HUES6 (cell line): ENCODE measurements at regions not wholly inside any gene's neighbourhood (a gene's known extent, or its start where the extent isn't known, plus 50 kb on each side); places are given as distances from the start of the nearest gene placed in this dataset.

Experiments used
- H3K27ac ChIP-seq: 2 replicates; pipeline ENCODE4 v1.7.0; 2013; ENCODE audit warnings: low read depth, mild to moderate bottlenecking, low read length, inconsistent platforms
- H3K27me3 ChIP-seq: 2 replicates; pipeline ENCODE4 v1.6.1; 2013; ENCODE audit warnings: low read length; ENCODE audit not compliant: control insufficient read depth, insufficient read depth
- H3K36me3 ChIP-seq: 2 replicates; pipeline ENCODE4 v1.6.1; 2013; ENCODE audit warnings: low read length; ENCODE audit not compliant: control insufficient read depth, insufficient read depth
- H3K4me1 ChIP-seq: 2 replicates; pipeline ENCODE4 v1.6.1; 2013; ENCODE audit warnings: low read length; ENCODE audit not compliant: control insufficient read depth, insufficient read depth
- H3K4me3 ChIP-seq: 2 replicates; pipeline ENCODE4 v1.5.1; 2013; ENCODE audit warnings: low read depth, low read length
- H3K9ac ChIP-seq: one replicate; pipeline ENCODE4 v1.6.1; 2013; ENCODE audit warnings: mild to moderate bottlenecking, low read length
- H3K9me3 ChIP-seq: 2 replicates; pipeline ENCODE4 v1.6.1; 2013; ENCODE audit warnings: low read depth, low read length; ENCODE audit not compliant: control insufficient read depth, insufficient read depth

DNA sequence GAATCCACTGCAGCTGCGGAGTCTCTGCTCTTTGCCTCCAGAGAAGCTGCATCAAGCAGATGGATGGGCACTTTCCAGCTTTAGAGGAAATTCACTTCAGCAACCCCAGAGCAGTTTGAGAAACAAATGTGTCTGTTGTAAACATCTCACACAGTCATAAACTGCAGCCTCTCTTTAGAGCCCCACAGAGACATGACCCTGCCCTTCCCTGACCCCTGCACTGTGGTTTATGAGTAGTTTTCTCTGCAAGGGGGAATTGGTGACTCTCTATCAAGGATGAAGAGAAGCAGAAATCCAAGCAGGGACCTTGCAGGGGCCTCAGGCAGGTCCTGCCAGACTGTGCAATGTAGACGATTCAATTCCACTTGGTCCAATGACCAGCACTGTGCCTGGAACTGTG is 160.2 kb downstream of the SH2D4B start:
- Histone ChIP-seq H3K27ac (no peak overlapping the region), H3K36me3 (no peaks in the 10 kb centered on the region), H3K4me1 (peaks cover 8% of the 10 kb centered on the region), H3K4me3 (no peak overlapping the region), H3K27me3 (no peaks in the 10 kb centered on the region), H3K9ac (no peak overlapping the region), H3K9me3 (no peaks in the 10 kb centered on the region)

DNA sequence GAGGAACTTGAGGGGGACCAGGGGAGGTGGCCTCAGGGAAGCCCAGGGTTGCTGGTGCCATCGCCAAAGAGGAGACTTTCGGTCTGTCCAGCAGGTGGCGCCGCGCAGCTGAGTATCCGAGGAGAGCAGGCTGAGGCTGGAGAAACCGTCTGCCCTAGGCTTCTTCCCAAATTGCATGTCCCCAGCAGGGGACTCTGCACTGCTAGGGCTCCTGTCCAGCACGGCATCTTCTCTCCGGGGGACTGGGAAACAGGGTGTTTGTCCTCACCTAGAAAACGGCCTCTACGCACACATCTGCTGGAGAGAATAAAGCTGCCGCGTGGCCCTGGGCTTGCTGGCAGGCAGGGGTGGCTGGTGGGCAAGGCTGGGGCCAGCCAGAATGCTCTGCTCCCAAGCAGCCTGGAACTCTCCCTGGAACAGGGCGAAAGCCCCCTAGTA is 161.9 kb downstream of the SH2D4B start:
- no peak overlapping the region for H3K27ac ChIP-seq
- H3K36me3 ChIP-seq, result no peaks in the 10 kb centered on the region

DNA sequence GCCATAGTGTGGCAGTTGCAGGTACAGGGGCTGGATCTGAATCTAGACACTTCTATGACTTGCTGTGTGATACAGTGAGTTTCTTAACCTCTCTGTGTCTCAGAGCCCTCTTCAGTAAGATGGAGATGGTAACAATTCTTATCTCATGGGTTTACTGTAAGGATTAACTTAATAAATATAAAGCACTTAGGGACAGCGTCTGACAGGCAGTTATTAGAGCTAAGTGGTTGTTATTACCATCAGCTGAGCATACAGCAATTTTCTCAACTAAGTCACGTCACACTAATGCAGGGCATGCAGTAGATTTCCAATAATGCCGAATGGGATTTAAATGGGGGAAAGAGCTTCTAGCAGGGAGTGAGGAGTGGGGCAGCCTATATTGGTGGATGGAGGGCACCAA is 162.6 kb downstream of the SH2D4B start:
- Histone ChIP-seq H3K9ac (no peak overlapping the region), H3K27me3 (no peaks in the 10 kb centered on the region), H3K27ac (no peak overlapping the region), H3K4me1 (peaks cover 8% of the 10 kb centered on the region), H3K4me3 (no peak overlapping the region), H3K9me3 (no peaks in the 10 kb centered on the region), H3K36me3 (no peaks in the 10 kb centered on the region)

More for the DNA sequence above, 161.9 kb downstream of the SH2D4B start:
- H3K9me3 ChIP-seq, result no peaks in the 10 kb centered on the region
- peaks cover 8% of the 10 kb centered on the region for H3K4me1 ChIP-seq
- H3K4me3 ChIP-seq, result no peak overlapping the region
- no peaks in the 10 kb centered on the region for H3K27me3 ChIP-seq
- H3K9ac ChIP-seq, result no peak overlapping the region

DNA sequence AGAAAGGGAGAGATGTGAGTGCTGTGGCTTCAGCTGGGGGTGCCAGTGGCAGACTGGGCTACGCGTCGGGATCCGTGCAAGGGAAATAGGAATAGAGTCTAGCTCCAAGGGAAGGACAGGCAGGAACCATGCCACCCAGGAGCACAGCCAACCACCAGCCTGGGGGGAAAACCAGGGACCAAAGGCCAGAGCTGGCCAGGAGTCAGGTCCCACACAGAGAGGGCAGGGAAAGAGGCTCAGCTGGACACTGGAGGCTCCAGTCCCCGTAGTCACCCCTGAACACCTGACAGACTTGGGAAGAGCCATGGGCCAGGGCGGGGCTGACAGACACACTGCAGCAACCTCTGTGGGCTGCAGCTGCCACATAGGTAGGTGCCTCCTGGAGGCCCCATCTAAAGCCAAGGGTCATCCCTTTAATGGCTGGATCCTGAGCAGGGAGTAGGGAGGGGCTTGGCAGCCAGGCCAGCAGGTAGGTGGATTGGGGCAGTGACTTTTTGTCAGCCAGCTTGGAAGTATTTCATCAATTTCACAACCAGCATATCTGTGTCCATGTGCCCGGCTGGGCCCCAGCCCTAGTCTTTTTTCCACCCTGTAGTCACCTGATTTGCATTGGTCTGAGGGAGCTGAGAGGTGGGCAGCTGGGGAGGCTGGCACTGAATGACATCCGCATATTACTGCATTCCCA is 163.2 kb downstream of the SH2D4B start:
- no peak overlapping the region for H3K27ac ChIP-seq
- no peak overlapping the region for H3K4me3 ChIP-seq
- H3K9me3 ChIP-seq, result 0 out of 2 replicates have a peak, but pooled peaks cover 2% of the 10 kb centered on the region
- H3K27me3 ChIP-seq, result no peaks in the 10 kb centered on the region
- no peak overlapping the region for H3K9ac ChIP-seq
- peaks cover 8% of the 10 kb centered on the region for H3K4me1 ChIP-seq
- no peaks in the 10 kb centered on the region for H3K36me3 ChIP-seq

DNA sequence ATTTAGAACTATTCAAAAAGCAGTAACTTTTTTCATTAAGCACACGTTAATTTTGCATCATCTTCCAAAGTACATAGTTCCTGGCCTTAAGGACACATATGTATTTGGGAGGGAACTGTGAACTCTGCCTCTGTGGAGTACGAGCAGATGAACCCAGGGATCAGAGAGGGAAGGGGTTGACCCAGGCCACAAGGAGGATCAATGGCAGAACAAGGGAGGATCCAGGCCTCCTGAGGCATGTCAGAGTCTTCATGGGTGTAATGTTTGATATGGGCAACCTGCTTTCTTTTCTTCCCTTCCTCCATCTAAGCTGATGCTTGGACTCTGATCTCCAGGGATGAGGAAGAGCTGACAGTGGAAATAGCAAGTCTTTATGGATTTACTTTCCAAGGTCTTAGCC is 164.0 kb downstream of the SH2D4B start:
- Histone ChIP-seq H3K27ac (no peak overlapping the region), H3K9ac (no peak overlapping the region), H3K9me3 (0 out of 2 replicates have a peak, but pooled peaks cover 4% of the 10 kb centered on the region)

DNA sequence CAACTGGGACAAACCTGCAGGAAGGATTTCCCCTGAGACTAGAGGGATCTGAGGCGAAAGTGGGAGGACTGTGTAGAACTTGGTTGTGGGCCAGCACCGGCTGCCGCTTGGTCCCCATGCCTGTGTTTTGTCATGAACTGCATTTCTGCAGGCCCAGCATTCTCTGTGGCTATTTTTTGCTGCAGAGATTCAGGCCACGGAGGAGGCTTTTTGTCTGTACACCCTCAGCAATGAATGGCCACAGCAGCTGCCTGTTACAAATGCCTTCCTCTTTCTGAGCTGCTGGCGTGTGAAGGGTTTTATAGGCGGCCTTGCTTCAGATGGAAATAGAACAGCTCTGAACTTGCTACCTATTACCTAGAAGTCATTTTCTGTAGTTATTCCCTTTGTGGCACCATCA is 164.4 kb downstream of the SH2D4B start:
- Histone ChIP-seq H3K27ac (no peak overlapping the region), H3K9ac (no peak overlapping the region), H3K27me3 (no peaks in the 10 kb centered on the region), H3K4me1 (peaks cover 8% of the 10 kb centered on the region), H3K36me3 (no peaks in the 10 kb centered on the region), H3K9me3 (0 out of 2 replicates have a peak, but pooled peaks cover 4% of the 10 kb centered on the region), H3K4me3 (no peak overlapping the region)

More for the DNA sequence above, 164.0 kb downstream of the SH2D4B start:
- Histone ChIP-seq H3K4me3 (no peak overlapping the region), H3K36me3 (no peaks in the 10 kb centered on the region), H3K4me1 (peaks cover 8% of the 10 kb centered on the region), H3K27me3 (no peaks in the 10 kb centered on the region)

DNA sequence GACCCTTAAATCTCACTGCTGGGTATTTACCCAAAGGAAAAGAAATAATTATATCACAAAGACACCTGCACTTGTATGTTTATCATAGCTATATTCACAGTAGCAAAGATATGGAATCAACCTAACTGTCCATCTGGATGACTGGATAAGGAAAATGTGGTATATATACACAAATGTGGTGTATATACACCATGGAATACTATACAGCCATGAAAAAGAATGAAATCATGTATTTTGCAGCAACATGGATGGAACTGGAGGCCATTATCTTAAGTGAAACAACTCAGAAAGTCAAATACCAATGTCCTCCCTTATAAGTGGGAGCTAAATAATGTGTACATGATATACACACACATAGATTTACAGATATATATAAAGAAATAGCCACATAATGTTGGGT is 168.2 kb downstream of the SH2D4B start:
- Histone ChIP-seq H3K27me3 (no peaks in the 10 kb centered on the region), H3K4me3 (no peak overlapping the region)

DNA sequence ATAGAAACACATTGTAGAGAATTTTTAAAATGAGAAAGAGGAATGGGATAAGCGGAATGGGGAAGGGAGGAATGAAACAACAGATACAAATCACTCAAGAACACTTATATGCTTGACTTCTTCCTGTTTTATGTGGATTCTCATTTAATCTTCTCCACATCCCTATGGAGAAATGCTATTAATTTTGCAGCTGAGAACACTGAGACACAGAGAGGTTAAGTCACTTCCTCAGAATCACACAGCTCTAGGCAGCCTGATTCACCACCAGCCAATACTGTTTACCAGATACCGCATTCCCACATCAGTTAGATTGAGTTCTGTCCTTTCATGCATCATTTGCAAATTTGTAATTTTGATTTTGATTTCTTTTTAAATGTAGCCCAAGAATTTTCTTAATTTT is 170.5 kb downstream of the SH2D4B start:
- 0 out of 2 replicates have a peak, but pooled peaks cover 4% of the 10 kb centered on the region for H3K9me3 ChIP-seq
- H3K4me1 ChIP-seq, result no peaks in the 10 kb centered on the region
- H3K9ac ChIP-seq, result no peak overlapping the region
- no peak overlapping the region for H3K4me3 ChIP-seq
- H3K27ac ChIP-seq, result no peak overlapping the region
- no peaks in the 10 kb centered on the region for H3K27me3 ChIP-seq
- no peaks in the 10 kb centered on the region for H3K36me3 ChIP-seq

More for the DNA sequence above, 168.2 kb downstream of the SH2D4B start:
- Histone ChIP-seq H3K36me3 (no peaks in the 10 kb centered on the region), H3K27ac (no peak overlapping the region), H3K9ac (no peak overlapping the region), H3K9me3 (0 out of 2 replicates have a peak, but pooled peaks cover 4% of the 10 kb centered on the region), H3K4me1 (no peaks in the 10 kb centered on the region; the same call in 1 of the 2 replicates)

DNA sequence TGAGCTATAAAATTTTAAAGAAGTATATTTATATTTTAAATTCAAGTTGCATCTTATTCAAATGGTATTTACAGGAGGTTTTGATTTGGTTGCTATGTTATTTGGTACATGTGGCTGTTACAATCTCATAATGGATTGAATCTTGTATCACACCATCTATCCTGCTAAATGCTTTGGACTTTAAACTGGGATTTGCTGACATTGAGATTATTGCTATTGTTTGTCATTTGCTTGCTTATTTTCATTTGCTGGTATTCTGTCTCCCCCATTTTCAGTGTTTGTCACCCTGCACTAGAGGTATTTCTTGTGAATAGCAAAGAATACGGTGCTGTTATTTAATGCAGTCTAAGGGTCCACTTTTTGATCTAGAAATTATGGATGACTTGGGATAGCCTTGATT is 171.1 kb downstream of the SH2D4B start:
- H3K9me3 ChIP-seq, result 0 out of 2 replicates have a peak, but pooled peaks cover 4% of the 10 kb centered on the region
- no peak overlapping the region for H3K9ac ChIP-seq
- no peaks in the 10 kb centered on the region for H3K36me3 ChIP-seq
- no peak overlapping the region for H3K4me3 ChIP-seq
- no peaks in the 10 kb centered on the region for H3K27me3 ChIP-seq
- H3K27ac ChIP-seq, result no peak overlapping the region
- H3K4me1 ChIP-seq, result no peaks in the 10 kb centered on the region

DNA sequence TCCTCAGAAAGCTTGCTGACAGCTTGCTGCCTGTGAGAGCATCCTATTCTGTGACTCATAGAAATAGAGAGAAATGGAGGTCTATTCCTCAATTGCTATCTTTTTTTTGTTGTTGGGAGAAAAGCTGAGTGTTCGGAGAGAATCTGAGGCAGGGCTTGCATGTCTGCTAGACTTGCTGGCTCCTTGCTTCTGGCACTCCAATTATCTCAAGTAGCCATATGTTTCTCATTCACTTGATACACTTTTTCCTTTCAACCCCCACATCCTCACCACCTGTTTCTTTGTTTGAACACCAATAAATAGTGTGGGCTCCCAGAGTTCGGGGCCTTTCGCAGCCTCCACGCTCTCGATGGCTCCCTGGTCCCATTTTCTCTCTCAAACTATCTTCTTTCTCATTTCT is 172.2 kb downstream of the SH2D4B start:
- no peak overlapping the region for H3K9ac ChIP-seq
- no peak overlapping the region for H3K27ac ChIP-seq
- no peaks in the 10 kb centered on the region for H3K36me3 ChIP-seq
- H3K27me3 ChIP-seq, result no peaks in the 10 kb centered on the region
- 0 out of 2 replicates have a peak, but pooled peaks cover 4% of the 10 kb centered on the region for H3K9me3 ChIP-seq
- H3K4me1 ChIP-seq, result peaks cover 5% of the 10 kb centered on the region; the same call in 1 of the 2 replicates
- H3K4me3 ChIP-seq, result no peak overlapping the region

DNA sequence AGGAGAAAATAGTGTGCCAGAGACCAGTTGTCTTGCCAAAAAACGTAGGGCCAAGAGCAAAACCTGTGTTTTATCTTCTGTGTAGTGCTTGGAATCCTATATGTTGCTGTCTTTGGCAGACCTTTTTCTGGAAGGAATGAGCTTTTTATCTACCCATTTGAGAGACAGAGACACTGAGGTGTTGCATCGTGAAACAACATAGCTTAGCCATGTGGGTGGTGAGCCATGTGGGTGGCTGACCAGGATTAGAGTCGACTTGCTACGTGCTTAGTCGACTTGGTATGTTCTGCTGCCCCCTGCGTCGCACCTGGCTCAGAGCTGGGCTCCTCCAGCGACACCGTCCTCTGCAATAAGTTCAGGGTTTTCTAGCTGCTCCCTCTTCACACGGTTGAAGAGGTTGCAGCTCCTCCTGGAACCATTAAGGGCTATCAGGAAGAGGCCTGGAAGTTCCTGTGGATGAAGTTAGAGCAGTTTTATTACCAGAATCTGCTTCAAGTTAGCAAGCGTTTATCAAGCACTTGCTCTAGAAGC is 175.8 kb downstream of the SH2D4B start:
- H3K9ac ChIP-seq, result no peak overlapping the region
- H3K9me3 ChIP-seq, result no peaks in the 10 kb centered on the region
- H3K27ac ChIP-seq, result no peak overlapping the region
- H3K27me3 ChIP-seq, result no peaks in the 10 kb centered on the region
- no peaks in the 10 kb centered on the region for H3K36me3 ChIP-seq
- H3K4me1 ChIP-seq, result peaks cover 5% of the 10 kb centered on the region; the same call in 1 of the 2 replicates
- H3K4me3 ChIP-seq, result no peak overlapping the region
